ENCODE measurements at regions not wholly inside any gene's neighbourhood (a gene's known extent, or its start where the extent isn't known, plus 50 kb on each side); places are given as distances from the start of the nearest gene placed in this dataset.

GRCh38 chr10:133024704-133025557 lies 62.8 kb upstream of the ADGRA1 start:
- Histone ChIP-seq H3K27ac (ENCODE audit: low read depth in 2 of 2, low read length in 1 of 2) (no peak overlapping the region), H3K9me2 (no peaks in the 10 kb centered on the region), H3K9ac (no peak overlapping the region), H3K4me1 (ENCODE audit: control insufficient read depth in 1 of 2, insufficient read depth in 2 of 2, low read depth in 1 of 2, low read length in 1 of 2) (peaks cover 0 to 2% of the 10 kb centered on the region in 2 experiments; a peak in 1 of 4 replicates), H3K4me2 (no peak overlapping the region), H2AFZ (ENCODE audit: low read depth) (no peak overlapping the region), H3K9me3 (no peaks in the 10 kb centered on the region), H3K79me2 (ENCODE audit: insufficient read depth) (no peaks in the 10 kb centered on the region), H3K27me3 (ENCODE audit: insufficient read depth) (no peaks in the 10 kb centered on the region), H3K4me3 (ENCODE audit: low read depth in 2 of 2, low read length in 1 of 2) (no peak overlapping the region), H3K36me3 (replicated peaks in 1 of 2; ENCODE audit: control insufficient read depth in 1 of 2, insufficient read depth in 2 of 2, low read length in 1 of 2) (no peaks in the 10 kb centered on the region), H4K20me1 (ENCODE audit: insufficient read depth) (no peaks in the 10 kb centered on the region), H3F3A (replicated peaks; ENCODE audit: insufficient read depth) (no peaks in the 10 kb centered on the region)
- TF ChIP-seq USF1 (IDR thresholded peaks at IDR 0.05; ENCODE audit: borderline replicate concordance, low read depth): no peak
- no peak for TF ChIP-seq PBX3 (IDR thresholded peaks at IDR 0.05)
- no peak for TF ChIP-seq CTCF (IDR thresholded peaks at IDR 0.05)
- no peak for TF ChIP-seq TCF12 (IDR thresholded peaks at IDR 0.05)
- TF ChIP-seq RAD21 (IDR thresholded peaks at IDR 0.05; ENCODE audit: low read length): no peak
- TF ChIP-seq USF2 (IDR thresholded peaks at IDR 0.05; ENCODE audit: borderline replicate concordance, low read depth, low read length): no peak
- no peak for TF ChIP-seq IRF3 (IDR thresholded peaks at IDR 0.05; ENCODE audit: low read depth, low read length)
- WGBS (ENCODE audit: low lambda C conversion rate): 59% methylated on average over 33 of the region's 34 CpGs
- no peak for DNase-seq
- ChIA-PET POLR2A (no interaction called here), CTCF (no interaction called here)

- DNase-seq: no peak
- Histone ChIP-seq H3K9me2 (no peaks in the 10 kb centered on the region), H3K36me3 (replicated peaks in 1 of 2; ENCODE audit: control insufficient read depth in 1 of 2, insufficient read depth in 2 of 2, low read length in 1 of 2) (no peaks in the 10 kb centered on the region), H2AFZ (ENCODE audit: low read depth) (no peak overlapping the region), H3K4me2 (no peak overlapping the region), H3K27ac (ENCODE audit: low read depth in 2 of 2, low read length in 1 of 2) (no peak overlapping the region), H3K4me1 (ENCODE audit: control insufficient read depth in 1 of 2, insufficient read depth in 2 of 2, low read depth in 1 of 2, low read length in 1 of 2) (peaks cover 0 to 2% of the 10 kb centered on the region in 2 experiments; a peak in 1 of 4 replicates), H3K27me3 (ENCODE audit: insufficient read depth) (no peaks in the 10 kb centered on the region), H3K79me2 (ENCODE audit: insufficient read depth) (no peaks in the 10 kb centered on the region), H3K4me3 (ENCODE audit: low read depth in 2 of 2, low read length in 1 of 2) (no peak overlapping the region), H3F3A (replicated peaks; ENCODE audit: insufficient read depth) (no peaks in the 10 kb centered on the region), H3K9ac (no peak overlapping the region), H4K20me1 (ENCODE audit: insufficient read depth) (no peaks in the 10 kb centered on the region), H3K9me3 (no peaks in the 10 kb centered on the region)
- WGBS (ENCODE audit: low lambda C conversion rate): 68% methylated on average over 16 of the region's 31 CpGs
- CTCF ChIA-PET: interaction anchor here (1.1 kb wide), 1 partner anchor 84 kb away, joined by 3 read pairs; no protein-coding TSS in a partner anchor
- POLR2A ChIA-PET: no interaction called here
- TF ChIP-seq CTCF (IDR thresholded peaks at IDR 0.05) (no peak), RFX5 (IDR thresholded peaks at IDR 0.05; ENCODE audit: low read length) (no peak), TAF1 (IDR thresholded peaks at IDR 0.05; ENCODE audit: borderline replicate concordance, low read depth, low read length) (no peak), RAD21 (IDR thresholded peaks at IDR 0.05; ENCODE audit: low read length) (no peak), CHD2 (IDR thresholded peaks at IDR 0.05; ENCODE audit: low read length, partially characterized antibody) (no peak), JUND (IDR thresholded peaks at IDR 0.05) (no peak), NFIC (IDR thresholded peaks at IDR 0.05; ENCODE audit: borderline replicate concordance) (no peak), TCF12 (IDR thresholded peaks at IDR 0.05) (no peak), RCOR1 (IDR thresholded peaks at IDR 0.05; ENCODE audit: low read length) (no peak), GATA2 (CRISPR knock-in tag; IDR thresholded peaks at IDR 0.05) (no peak)
Observed at GRCh38 chr10:133023216-133023843, 64.4 kb upstream of the ADGRA1 start.

Data from SK-N-SH (cell line).